OCI-LY3 (cell line): ENCODE measurements at regions not wholly inside any gene's neighbourhood (a gene's known extent, or its start where the extent isn't known, plus 50 kb on each side); places are given as distances from the start of the nearest gene placed in this dataset.

Experiments
- H2AFZ ChIP-seq: fragments of 200-600, 300-600 bp; shearing (Covaris generic); 2 replicates; pipeline ENCODE4 v1.6.0; 2014; ENCODE audit warnings: antibody characterized with exemption, low read depth, low read length
- H3K27ac ChIP-seq: fragments of 200-600, 300-600 bp; sonication (generic); 2 replicates; pipeline ENCODE4 v1.5.1; 2014; ENCODE audit warnings: mild to moderate bottlenecking, low read length, moderate library complexity, mixed read lengths
- H3K27me3 ChIP-seq: fragments of 200-600, 300-600 bp; sonication (generic); 2 replicates; pipeline ENCODE4 v1.6.1; 2014; ENCODE audit warnings: low read depth, low read length, mixed read lengths
- H3K36me3 ChIP-seq: fragments of 200-600, 300-600 bp; sonication (generic); replicated peaks from 2 replicates; pipeline ENCODE3; 2014; ENCODE audit warnings: low read depth, low read length, mixed read lengths
- H3K4me1 ChIP-seq: fragments of 300-600, 200-600 bp; sonication (generic); 2 replicates; pipeline ENCODE4 v1.6.1; 2014; ENCODE audit warnings: low read length, mixed read lengths
- H3K4me2 ChIP-seq: fragments of 200-600, 300-600 bp; sonication (generic); 2 replicates; pipeline ENCODE4 v1.6.1; 2014; ENCODE audit warnings: low read length, mixed read lengths
- H3K4me3 ChIP-seq: fragments of 300-600, 200-600 bp; sonication (generic); 2 replicates; pipeline ENCODE4 v1.5.1; 2014; ENCODE audit warnings: antibody characterized with exemption, mild to moderate bottlenecking, low read length, moderate library complexity
- H3K79me2 ChIP-seq: fragments of 300-600, 200-600 bp; shearing (Covaris generic); 2 replicates; pipeline ENCODE4 v1.6.1; 2014; ENCODE audit warnings: mild to moderate bottlenecking, low read length, mixed read lengths
- H3K9ac ChIP-seq: fragments of 300-600, 200-600 bp; shearing (Covaris generic); 2 replicates; pipeline ENCODE4 v1.6.0; 2014; ENCODE audit warnings: mild to moderate bottlenecking, low read length, moderate library complexity
- H3K9me3 ChIP-seq: fragments of 200-600, 300-600 bp; shearing (Covaris generic); 2 replicates; pipeline ENCODE4 v1.6.1; 2014; ENCODE audit warnings: low read length, mixed read lengths; ENCODE audit not compliant: insufficient read depth
- H4K20me1 ChIP-seq: fragments of 200-600, 300-600 bp; sonication (generic); 2 replicates; pipeline ENCODE4 v1.6.1; 2016; ENCODE audit warnings: low read length, mixed read lengths; ENCODE audit not compliant: insufficient read depth
- EZH2phosphoT487 ChIP-seq: fragments of 200-600 bp; shearing (Covaris generic); IDR thresholded peaks from 2 replicates; pipeline ENCODE4 v1.6.1; 2018; ENCODE audit warnings: antibody characterized with exemption, mixed run types, low read depth
- TF ChIP-seq, protein P1 (sequence below): fragments of 200-600, 300-600 bp; sonication (generic); IDR thresholded peaks from 2 replicates; pipeline ENCODE4 v1.5.1; 2014; ENCODE audit warnings: antibody characterized with exemption, low read length, low read depth

DNA sequence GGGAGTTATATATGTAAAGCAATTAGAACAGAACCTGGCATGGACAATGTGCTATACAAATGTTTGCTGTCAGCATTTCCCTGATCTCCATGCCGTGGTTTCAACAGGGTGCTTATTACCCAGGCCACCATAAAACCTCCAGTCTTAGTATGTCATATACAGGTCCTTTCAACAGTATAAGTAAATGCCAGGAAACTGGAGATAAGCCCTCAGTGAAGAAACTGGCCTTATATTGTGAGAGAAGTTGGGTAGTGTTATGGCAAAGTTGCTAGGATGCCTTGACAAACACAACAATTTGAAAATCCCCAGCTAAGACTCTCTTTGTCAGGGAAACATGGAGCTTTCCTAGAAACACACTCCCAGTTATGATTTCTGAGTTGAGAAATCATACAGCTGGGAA lies 850.2 kb upstream of the ADAMTS5 start:
- Histone ChIP-seq H3K9ac (no peak overlapping the region), H3K4me3 (no peak overlapping the region), H3K79me2 (no peaks in the 10 kb centered on the region), H4K20me1 (no peaks in the 10 kb centered on the region), H3K9me3 (no peaks in the 10 kb centered on the region), H3K4me2 (no peak overlapping the region), H3K4me1 (no peaks in the 10 kb centered on the region), H3K27ac (no peak overlapping the region), H2AFZ (no peak overlapping the region), H3K27me3 (no peaks in the 10 kb centered on the region), H3K36me3 (no peaks in the 10 kb centered on the region)
- no peak for TF ChIP-seq EZH2phosphoT487
- TF ChIP-seq, protein P1, sequence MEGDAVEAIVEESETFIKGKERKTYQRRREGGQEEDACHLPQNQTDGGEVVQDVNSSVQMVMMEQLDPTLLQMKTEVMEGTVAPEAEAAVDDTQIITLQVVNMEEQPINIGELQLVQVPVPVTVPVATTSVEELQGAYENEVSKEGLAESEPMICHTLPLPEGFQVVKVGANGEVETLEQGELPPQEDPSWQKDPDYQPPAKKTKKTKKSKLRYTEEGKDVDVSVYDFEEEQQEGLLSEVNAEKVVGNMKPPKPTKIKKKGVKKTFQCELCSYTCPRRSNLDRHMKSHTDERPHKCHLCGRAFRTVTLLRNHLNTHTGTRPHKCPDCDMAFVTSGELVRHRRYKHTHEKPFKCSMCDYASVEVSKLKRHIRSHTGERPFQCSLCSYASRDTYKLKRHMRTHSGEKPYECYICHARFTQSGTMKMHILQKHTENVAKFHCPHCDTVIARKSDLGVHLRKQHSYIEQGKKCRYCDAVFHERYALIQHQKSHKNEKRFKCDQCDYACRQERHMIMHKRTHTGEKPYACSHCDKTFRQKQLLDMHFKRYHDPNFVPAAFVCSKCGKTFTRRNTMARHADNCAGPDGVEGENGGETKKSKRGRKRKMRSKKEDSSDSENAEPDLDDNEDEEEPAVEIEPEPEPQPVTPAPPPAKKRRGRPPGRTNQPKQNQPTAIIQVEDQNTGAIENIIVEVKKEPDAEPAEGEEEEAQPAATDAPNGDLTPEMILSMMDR = no peak

DNA sequence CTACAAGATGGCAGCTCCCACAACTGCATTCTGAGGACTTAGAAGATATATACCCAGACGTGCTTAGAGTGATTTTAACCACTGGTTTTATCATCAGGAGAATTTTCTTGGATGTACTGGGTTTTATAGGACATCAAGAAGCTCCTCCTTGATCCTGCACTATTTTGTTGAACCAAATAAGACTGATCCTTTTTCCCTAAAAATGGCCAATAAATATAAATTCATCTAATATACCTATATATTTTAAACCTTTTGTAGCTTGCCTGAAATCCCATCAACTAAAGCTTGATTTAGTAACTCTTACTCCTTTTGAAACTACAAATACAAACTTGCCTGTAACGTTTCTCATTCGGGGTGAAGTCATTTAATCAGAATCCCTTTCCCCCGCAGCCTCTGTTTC lies 849.4 kb upstream of the ADAMTS5 start:
- no peaks in the 10 kb centered on the region for H4K20me1 ChIP-seq
- TF ChIP-seq, protein P1 = no peak
- no peak for TF ChIP-seq EZH2phosphoT487
- no peak overlapping the region for H3K27ac ChIP-seq
- H3K27me3 ChIP-seq = no peaks in the 10 kb centered on the region
- H2AFZ ChIP-seq = no peak overlapping the region
- H3K4me2 ChIP-seq = no peak overlapping the region
- no peaks in the 10 kb centered on the region for H3K79me2 ChIP-seq
- no peak overlapping the region for H3K4me3 ChIP-seq
- no peaks in the 10 kb centered on the region for H3K4me1 ChIP-seq
- no peaks in the 10 kb centered on the region for H3K36me3 ChIP-seq
- no peaks in the 10 kb centered on the region for H3K9me3 ChIP-seq
- no peak overlapping the region for H3K9ac ChIP-seq

DNA sequence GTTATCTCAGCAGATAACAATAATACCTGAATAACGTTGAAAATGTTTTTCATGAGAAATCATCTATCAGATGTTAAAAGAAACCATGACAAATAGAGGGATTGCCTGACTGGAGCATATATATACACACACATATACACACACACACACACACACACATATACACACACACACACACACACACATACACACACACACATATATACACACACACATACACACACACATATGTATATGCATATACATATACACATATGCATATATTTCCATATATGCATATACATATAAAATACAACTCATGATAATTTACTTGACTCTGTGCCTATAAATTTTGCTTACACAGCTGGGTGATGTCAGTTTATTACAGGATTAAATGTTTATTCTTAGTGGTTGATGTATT lies 847.3 kb upstream of the ADAMTS5 start:
- H3K9ac ChIP-seq = no peak overlapping the region
- H3K27me3 ChIP-seq = no peaks in the 10 kb centered on the region
- no peaks in the 10 kb centered on the region for H4K20me1 ChIP-seq
- H3K27ac ChIP-seq = no peak overlapping the region
- H3K4me3 ChIP-seq = no peak overlapping the region
- no peaks in the 10 kb centered on the region for H3K4me1 ChIP-seq
- TF ChIP-seq EZH2phosphoT487 = no peak
- TF ChIP-seq, protein P1 = no peak
- no peak overlapping the region for H3K4me2 ChIP-seq
- H3K79me2 ChIP-seq = no peaks in the 10 kb centered on the region
- no peaks in the 10 kb centered on the region for H3K9me3 ChIP-seq
- H3K36me3 ChIP-seq = no peaks in the 10 kb centered on the region
- no peak overlapping the region for H2AFZ ChIP-seq

DNA sequence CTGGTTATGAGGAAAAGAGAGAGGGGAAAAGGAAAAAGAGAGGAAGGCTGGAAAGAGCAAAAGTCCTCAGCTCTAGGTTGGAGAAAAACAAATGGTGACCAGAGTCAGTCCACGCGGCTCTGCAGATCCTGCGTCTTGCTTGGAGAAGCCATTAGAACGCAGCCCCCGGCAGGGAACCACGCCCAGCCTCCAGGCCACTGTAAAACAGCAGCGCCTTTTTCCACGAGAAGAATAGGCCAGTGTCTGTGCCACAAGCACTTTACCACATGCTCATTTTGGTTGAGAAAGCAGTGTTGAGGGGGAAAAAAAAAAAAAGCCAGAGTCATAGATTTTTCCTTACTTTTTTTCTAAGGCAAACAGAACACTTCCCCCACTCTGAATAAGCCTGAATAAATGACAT lies 846.9 kb upstream of the ADAMTS5 start:
- Histone ChIP-seq H3K79me2 (no peaks in the 10 kb centered on the region), H3K27ac (no peak overlapping the region), H3K4me2 (no peak overlapping the region), H3K4me3 (no peak overlapping the region), H3K27me3 (no peaks in the 10 kb centered on the region), H2AFZ (no peak overlapping the region), H3K4me1 (no peaks in the 10 kb centered on the region), H3K36me3 (no peaks in the 10 kb centered on the region), H3K9ac (no peak overlapping the region), H3K9me3 (no peaks in the 10 kb centered on the region), H4K20me1 (no peaks in the 10 kb centered on the region)
- TF ChIP-seq, protein P1 = no peak
- no peak for TF ChIP-seq EZH2phosphoT487
